OCI-LY7 (cell line): ENCODE measurements at regions not wholly inside any gene's neighbourhood (a gene's known extent, or its start where the extent isn't known, plus 50 kb on each side); places are given as distances from the start of the nearest gene placed in this dataset.

Experiments used
- EZH2phosphoT487 ChIP-seq: fragments of 200-600 bp; sonication (generic); IDR thresholded peaks from 2 replicates; pipeline ENCODE4 v1.6.1; 2018; ENCODE audit warnings: low read depth, borderline replicate concordance, mild to moderate bottlenecking, mixed run types, antibody characterized with exemption, low read length, moderate library complexity, mixed read lengths
- TF ChIP-seq, protein P1 (sequence below): fragments of 200-600 bp; sonication (generic); conservative IDR thresholded peaks from 2 replicates; pipeline ENCODE4 v1.5.1; 2014; ENCODE audit warnings: mild to moderate bottlenecking, antibody characterized with exemption, low read length, moderate library complexity, mixed read lengths

DNA sequence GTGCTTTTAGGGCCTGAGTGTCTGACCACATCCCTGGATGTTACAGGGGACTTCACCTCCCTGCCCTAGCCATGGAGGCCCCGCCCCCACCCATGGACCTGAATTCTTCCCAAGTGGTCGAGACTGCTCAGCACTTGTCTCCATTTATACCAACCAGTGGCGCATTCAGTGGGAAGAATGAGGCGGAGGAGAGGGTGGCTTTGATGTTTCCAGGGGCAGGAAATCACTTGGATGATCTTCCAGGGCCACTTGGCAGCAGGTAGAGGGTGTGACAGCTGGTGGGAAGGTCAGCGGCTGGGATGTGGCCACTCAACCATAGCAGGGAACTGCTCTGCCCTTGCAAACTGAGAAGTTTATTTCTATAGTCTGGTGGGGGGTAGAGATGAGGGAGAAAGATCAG, 155.1 kb upstream of the BLID start:
- TF ChIP-seq, protein P1, sequence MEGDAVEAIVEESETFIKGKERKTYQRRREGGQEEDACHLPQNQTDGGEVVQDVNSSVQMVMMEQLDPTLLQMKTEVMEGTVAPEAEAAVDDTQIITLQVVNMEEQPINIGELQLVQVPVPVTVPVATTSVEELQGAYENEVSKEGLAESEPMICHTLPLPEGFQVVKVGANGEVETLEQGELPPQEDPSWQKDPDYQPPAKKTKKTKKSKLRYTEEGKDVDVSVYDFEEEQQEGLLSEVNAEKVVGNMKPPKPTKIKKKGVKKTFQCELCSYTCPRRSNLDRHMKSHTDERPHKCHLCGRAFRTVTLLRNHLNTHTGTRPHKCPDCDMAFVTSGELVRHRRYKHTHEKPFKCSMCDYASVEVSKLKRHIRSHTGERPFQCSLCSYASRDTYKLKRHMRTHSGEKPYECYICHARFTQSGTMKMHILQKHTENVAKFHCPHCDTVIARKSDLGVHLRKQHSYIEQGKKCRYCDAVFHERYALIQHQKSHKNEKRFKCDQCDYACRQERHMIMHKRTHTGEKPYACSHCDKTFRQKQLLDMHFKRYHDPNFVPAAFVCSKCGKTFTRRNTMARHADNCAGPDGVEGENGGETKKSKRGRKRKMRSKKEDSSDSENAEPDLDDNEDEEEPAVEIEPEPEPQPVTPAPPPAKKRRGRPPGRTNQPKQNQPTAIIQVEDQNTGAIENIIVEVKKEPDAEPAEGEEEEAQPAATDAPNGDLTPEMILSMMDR: no peak
- TF ChIP-seq EZH2phosphoT487: no peak
